ENCODE measurements at regions not wholly inside any gene's neighbourhood (a gene's known extent, or its start where the extent isn't known, plus 50 kb on each side); places are given as distances from the start of the nearest gene placed in this dataset.

GRCh38 chr10:78491812-78492211 lies 458.1 kb downstream of the RPS24 start:
- no peak for DNase-seq
- H3K9me3 ChIP-seq = no peaks in the 10 kb centered on the region
- 89 to 92% methylated on average over 5 of the region's 5 CpGs for WGBS, 2 donors
- no peaks in the 10 kb centered on the region for H3K27me3 ChIP-seq
- no peak overlapping the region for H3K27ac ChIP-seq
- intact Hi-C loops (cut with DNase I; ENCODE audit: low total_unique reads) = no loop called here
- no peaks in the 10 kb centered on the region for H3K4me1 ChIP-seq
- H3K4me3 ChIP-seq = no peak overlapping the region
- TF ChIP-seq POLR2A (IDR thresholded peaks at IDR 0.05) = no peak
- TF ChIP-seq CTCF (IDR thresholded peaks at IDR 0.05) = no peak
- H3K36me3 ChIP-seq (ENCODE audit: low read depth, missing control alignments) = no peaks in the 10 kb centered on the region

GRCh38 chr10:78492424-78492823 lies 458.8 kb downstream of the RPS24 start:
- H3K36me3 ChIP-seq (ENCODE audit: low read depth, missing control alignments) = no peaks in the 10 kb centered on the region
- no peak for DNase-seq
- H3K4me1 ChIP-seq = no peaks in the 10 kb centered on the region
- no peak for TF ChIP-seq POLR2A (IDR thresholded peaks at IDR 0.05)
- TF ChIP-seq CTCF (IDR thresholded peaks at IDR 0.05) = no peak
- H3K9me3 ChIP-seq = no peaks in the 10 kb centered on the region
- H3K27ac ChIP-seq = no peak overlapping the region
- intact Hi-C loops (cut with DNase I; ENCODE audit: low total_unique reads) = no loop called here
- H3K27me3 ChIP-seq = no peaks in the 10 kb centered on the region
- H3K4me3 ChIP-seq = no peak overlapping the region

DNA sequence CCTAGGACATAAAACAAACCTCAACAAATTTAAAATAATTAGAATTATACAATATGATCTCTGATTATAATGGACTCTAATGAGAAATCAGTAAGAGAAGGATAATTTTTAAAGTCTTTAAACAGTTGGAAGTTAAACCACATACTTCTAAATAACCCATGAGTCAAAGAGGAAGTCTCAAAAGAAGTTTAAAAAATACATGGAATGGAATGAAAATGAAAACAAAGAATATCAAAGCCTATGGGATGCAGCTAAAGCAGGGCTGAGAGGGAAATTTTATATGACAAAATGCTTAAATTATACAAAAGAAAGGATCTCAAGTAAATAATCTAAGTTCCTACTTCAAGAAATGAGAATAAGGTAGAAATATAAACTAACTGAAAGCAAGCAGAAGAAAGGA lies 460.5 kb downstream of the RPS24 start:
- intact Hi-C loops (cut with DNase I; ENCODE audit: low total_unique reads) = no loop called here
- H3K4me3 ChIP-seq = no peak overlapping the region
- TF ChIP-seq CTCF (IDR thresholded peaks at IDR 0.05) (no peak), POLR2A (IDR thresholded peaks at IDR 0.05) (no peak)
- no peaks in the 10 kb centered on the region for H3K27me3 ChIP-seq
- no peak overlapping the region for H3K27ac ChIP-seq
- no peak for DNase-seq
- H3K9me3 ChIP-seq = no peaks in the 10 kb centered on the region
- H3K4me1 ChIP-seq = no peaks in the 10 kb centered on the region
- no peaks in the 10 kb centered on the region for H3K36me3 ChIP-seq (ENCODE audit: low read depth, missing control alignments)

- no peak for DNase-seq
- no peak for TF ChIP-seq CTCF (IDR thresholded peaks at IDR 0.05)
- TF ChIP-seq POLR2A (IDR thresholded peaks at IDR 0.05) = no peak
- Histone ChIP-seq H3K27me3 (no peaks in the 10 kb centered on the region), H3K9me3 (no peaks in the 10 kb centered on the region), H3K4me1 (no peaks in the 10 kb centered on the region), H3K4me3 (no peak overlapping the region), H3K27ac (no peak overlapping the region), H3K36me3 (ENCODE audit: low read depth, missing control alignments) (no peaks in the 10 kb centered on the region)
- WGBS, 2 donors = 68 to 87% methylated on average over 6 of the region's 6 CpGs
- intact Hi-C loops (cut with DNase I; ENCODE audit: low total_unique reads) = no loop called here
These were observed 468.7 kb downstream of the RPS24 start for GRCh38 chr10:78502210-78502936.

- Histone ChIP-seq H3K9me3 (no peaks in the 10 kb centered on the region), H3K36me3 (ENCODE audit: low read depth, missing control alignments) (no peaks in the 10 kb centered on the region), H3K27ac (no peak overlapping the region), H3K27me3 (no peaks in the 10 kb centered on the region), H3K4me3 (no peak overlapping the region), H3K4me1 (no peaks in the 10 kb centered on the region)
- no peak for DNase-seq
- WGBS, 2 donors = 81 to 91% methylated on average over 3 of the region's 3 CpGs
- intact Hi-C loops (cut with DNase I; ENCODE audit: low total_unique reads) = no loop called here
- no peak for TF ChIP-seq CTCF (IDR thresholded peaks at IDR 0.05)
- TF ChIP-seq POLR2A (IDR thresholded peaks at IDR 0.05) = no peak
These were observed 470.5 kb downstream of the RPS24 start for GRCh38 chr10:78504181-78504580.

All from testis (tissue), 2 donors.